ENCODE measurements at regions not wholly inside any gene's neighbourhood (a gene's known extent, or its start where the extent isn't known, plus 50 kb on each side); places are given as distances from the start of the nearest gene placed in this dataset.

GRCh38 chr2:207224381-207224780 lies 58.6 kb upstream of the KLF7 start:
- Histone ChIP-seq H3K4me3 (no peak overlapping the region), H2AFZ (ENCODE audit: control insufficient read depth, low read depth, low read length) (no peak overlapping the region), H3K27ac (ENCODE audit: control insufficient read depth, insufficient read depth) (no peak overlapping the region), H3K9ac (ENCODE audit: control insufficient read depth, insufficient read depth, low read length) (no peak overlapping the region), H3K27me3 (replicated peaks in 1 of 2; ENCODE audit: control insufficient read depth in 2 of 2, insufficient read depth in 2 of 2, low read length in 1 of 2) (no peaks in the 10 kb centered on the region), H3K4me2 (ENCODE audit: control insufficient read depth, insufficient read depth) (no peak overlapping the region), H4K20me1 (ENCODE audit: control insufficient read depth, insufficient read depth) (no peaks in the 10 kb centered on the region), H3K9me3 (replicated peaks; ENCODE audit: control insufficient read depth, insufficient read depth, low read length) (no peaks in the 10 kb centered on the region), H3K79me2 (ENCODE audit: control insufficient read depth, insufficient read depth, low read length) (no peaks in the 10 kb centered on the region), H3K36me3 (ENCODE audit: control insufficient read depth in 2 of 2, insufficient read depth in 2 of 2, low read length in 1 of 2) (no peaks in the 10 kb centered on the region), H3K4me1 (ENCODE audit: control insufficient read depth, insufficient read depth, low read length) (peaks cover 17% of the 10 kb centered on the region)
- intact Hi-C loops (cut with micrococcal nuclease; ENCODE audit: unreplicated experiment) (loop anchor here (2.0 kb wide), 1 partner anchor 58 kb away; no protein-coding TSS in a partner anchor), in situ Hi-C loops (cut with MboI) (no loop called here)
- TF ChIP-seq KAT2A (conservative IDR thresholded peaks at IDR 0.05; ENCODE audit: control insufficient read depth, low read depth, low read length) (no peak), CEBPB (IDR thresholded peaks at IDR 0.05; ENCODE audit: borderline replicate concordance in 1 of 2, low read depth in 2 of 2, low read length in 2 of 2) (no peak), LARP7 (IDR thresholded peaks at IDR 0.05) (no peak), POLR2AphosphoS5 (IDR thresholded peaks at IDR 0.05; ENCODE audit: low read length) (no peak), TCF7 (IDR thresholded peaks at IDR 0.05; ENCODE audit: borderline replicate concordance) (no peak), EP300 (IDR thresholded peaks at IDR 0.05; ENCODE audit: borderline replicate concordance in 1 of 2, control insufficient read depth in 1 of 2, low read depth in 2 of 2, low read length in 2 of 2) (no peak), RBBP5 (conservative IDR thresholded peaks at IDR 0.05) (no peak), JUNB (IDR thresholded peaks at IDR 0.05) (no peak), REST (IDR thresholded peaks at IDR 0.05; ENCODE audit: low read depth, low read length) (no peak), IRF3 (IDR thresholded peaks at IDR 0.05) (no peak)
- ChIA-PET SMC1A (ENCODE audit: uncharacterized antibody, unreplicated experiment) (interaction anchor here (1.0 to 2.3 kb wide), 2 partner anchors 15 to 247 kb away, joined by 3 to 12 read pairs; no protein-coding TSS in a partner anchor), RAD21 (ENCODE audit: unreplicated experiment) (no interaction called here), POLR2A (no interaction called here), CTCF (no interaction called here)
- FAIRE-seq: no peak
- no peak for DNase-seq (ENCODE audit: low read depth, low spot score)
- BruUV-seq (replicated peaks): no TSS peak
- 100% methylated on average over 1 of the region's 1 CpG for WGBS (ENCODE audit: insufficient coverage, insufficient replicate concordance, low lambda C conversion rate, missing lambda C conversion rate)
- ATAC-seq: no peak

Measured in GM12878 (cell line).